ENCODE measurements at regions not wholly inside any gene's neighbourhood (a gene's known extent, or its start where the extent isn't known, plus 50 kb on each side); places are given as distances from the start of the nearest gene placed in this dataset.

DNA sequence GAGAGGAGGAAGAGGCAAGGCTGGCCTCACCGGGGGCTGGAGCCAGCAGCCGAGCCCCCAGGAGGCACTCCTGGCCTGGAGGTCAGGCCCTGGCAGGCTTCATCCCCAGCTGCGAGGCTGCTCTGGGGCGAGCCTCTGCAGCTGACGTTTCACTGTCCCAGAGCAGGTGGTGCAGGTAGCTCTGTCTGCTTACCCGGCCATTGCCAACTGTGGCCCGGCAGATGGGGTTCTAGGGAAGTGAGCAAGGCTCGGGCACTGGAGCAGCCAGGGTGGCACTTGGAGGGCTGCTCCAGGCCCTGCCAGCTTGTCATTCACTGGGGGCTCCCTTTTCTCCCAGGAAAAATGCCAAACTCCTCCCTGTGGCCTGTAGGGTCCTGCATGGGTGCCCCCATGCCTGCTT lies 118.7 kb upstream of the ANO1 start:
- no peak for DNase-seq (ENCODE audit: insufficient read length, low spot score)
- TF ChIP-seq, protein P1, sequence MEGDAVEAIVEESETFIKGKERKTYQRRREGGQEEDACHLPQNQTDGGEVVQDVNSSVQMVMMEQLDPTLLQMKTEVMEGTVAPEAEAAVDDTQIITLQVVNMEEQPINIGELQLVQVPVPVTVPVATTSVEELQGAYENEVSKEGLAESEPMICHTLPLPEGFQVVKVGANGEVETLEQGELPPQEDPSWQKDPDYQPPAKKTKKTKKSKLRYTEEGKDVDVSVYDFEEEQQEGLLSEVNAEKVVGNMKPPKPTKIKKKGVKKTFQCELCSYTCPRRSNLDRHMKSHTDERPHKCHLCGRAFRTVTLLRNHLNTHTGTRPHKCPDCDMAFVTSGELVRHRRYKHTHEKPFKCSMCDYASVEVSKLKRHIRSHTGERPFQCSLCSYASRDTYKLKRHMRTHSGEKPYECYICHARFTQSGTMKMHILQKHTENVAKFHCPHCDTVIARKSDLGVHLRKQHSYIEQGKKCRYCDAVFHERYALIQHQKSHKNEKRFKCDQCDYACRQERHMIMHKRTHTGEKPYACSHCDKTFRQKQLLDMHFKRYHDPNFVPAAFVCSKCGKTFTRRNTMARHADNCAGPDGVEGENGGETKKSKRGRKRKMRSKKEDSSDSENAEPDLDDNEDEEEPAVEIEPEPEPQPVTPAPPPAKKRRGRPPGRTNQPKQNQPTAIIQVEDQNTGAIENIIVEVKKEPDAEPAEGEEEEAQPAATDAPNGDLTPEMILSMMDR (IDR thresholded peaks at IDR 0.05; ENCODE audit: insufficient read depth, missing control alignments), result no peak
- no peak for FAIRE-seq

GRCh38 chr11:69961738-69962137 lies 116.4 kb upstream of the ANO1 start:
- DNase-seq (ENCODE audit: insufficient read length, low spot score) (no peak), FAIRE-seq (no peak)
- TF ChIP-seq, protein P1 (IDR thresholded peaks at IDR 0.05; ENCODE audit: insufficient read depth, missing control alignments), result no peak

DNA sequence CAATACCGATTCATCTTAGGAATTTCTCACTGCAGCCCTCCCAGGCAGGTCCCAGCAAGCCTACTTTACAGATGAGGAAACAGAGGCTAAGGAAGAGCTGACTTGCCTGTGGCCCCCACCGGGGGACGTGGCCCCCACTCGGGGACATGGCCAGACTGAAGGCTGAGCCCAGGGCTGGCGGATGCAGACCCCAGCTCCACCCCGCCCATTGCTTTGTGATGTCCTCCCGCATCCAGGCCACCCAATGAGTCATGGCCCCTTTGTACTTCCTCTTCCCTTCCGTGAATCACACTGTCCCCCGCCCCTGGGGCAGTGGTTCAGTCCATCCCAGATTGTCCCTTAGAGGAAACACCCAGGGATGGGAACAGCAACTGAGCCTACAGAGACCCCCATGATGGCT lies 116.0 kb upstream of the ANO1 start:
- TF ChIP-seq, protein P1 (IDR thresholded peaks at IDR 0.05; ENCODE audit: insufficient read depth, missing control alignments), result no peak
- DNase-seq (ENCODE audit: insufficient read length, low spot score) (no peak), FAIRE-seq (no peak)

GRCh38 chr11:69963533-69964246 lies 114.4 kb upstream of the ANO1 start:
- no peak for FAIRE-seq
- TF ChIP-seq, protein P1 (IDR thresholded peaks at IDR 0.05; ENCODE audit: insufficient read depth, missing control alignments), result no peak
- DNase-seq (ENCODE audit: insufficient read length, low spot score), result no peak

DNA sequence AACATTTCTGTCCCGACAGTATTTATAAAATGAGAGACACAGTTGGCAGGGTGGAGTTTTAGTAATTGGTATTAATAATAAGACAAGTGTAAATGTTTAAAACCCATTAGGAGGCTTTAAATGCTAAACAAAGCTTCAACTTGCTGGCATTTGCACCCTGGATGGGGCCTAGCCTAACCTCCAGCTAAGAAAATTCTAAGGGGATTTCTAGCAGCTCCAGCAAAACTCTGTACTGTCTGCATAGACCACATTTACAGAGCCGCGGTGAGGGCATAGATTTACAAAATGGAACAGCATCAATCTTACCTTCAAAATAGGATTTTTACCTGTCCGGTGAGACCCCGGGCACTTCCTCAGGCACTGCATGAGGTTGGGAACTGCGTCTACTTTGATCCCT lies 113.9 kb upstream of the ANO1 start:
- DNase-seq (ENCODE audit: insufficient read length, low spot score) (no peak), FAIRE-seq (no peak)
- TF ChIP-seq, protein P1 (IDR thresholded peaks at IDR 0.05; ENCODE audit: insufficient read depth, missing control alignments), result no peak

DNA sequence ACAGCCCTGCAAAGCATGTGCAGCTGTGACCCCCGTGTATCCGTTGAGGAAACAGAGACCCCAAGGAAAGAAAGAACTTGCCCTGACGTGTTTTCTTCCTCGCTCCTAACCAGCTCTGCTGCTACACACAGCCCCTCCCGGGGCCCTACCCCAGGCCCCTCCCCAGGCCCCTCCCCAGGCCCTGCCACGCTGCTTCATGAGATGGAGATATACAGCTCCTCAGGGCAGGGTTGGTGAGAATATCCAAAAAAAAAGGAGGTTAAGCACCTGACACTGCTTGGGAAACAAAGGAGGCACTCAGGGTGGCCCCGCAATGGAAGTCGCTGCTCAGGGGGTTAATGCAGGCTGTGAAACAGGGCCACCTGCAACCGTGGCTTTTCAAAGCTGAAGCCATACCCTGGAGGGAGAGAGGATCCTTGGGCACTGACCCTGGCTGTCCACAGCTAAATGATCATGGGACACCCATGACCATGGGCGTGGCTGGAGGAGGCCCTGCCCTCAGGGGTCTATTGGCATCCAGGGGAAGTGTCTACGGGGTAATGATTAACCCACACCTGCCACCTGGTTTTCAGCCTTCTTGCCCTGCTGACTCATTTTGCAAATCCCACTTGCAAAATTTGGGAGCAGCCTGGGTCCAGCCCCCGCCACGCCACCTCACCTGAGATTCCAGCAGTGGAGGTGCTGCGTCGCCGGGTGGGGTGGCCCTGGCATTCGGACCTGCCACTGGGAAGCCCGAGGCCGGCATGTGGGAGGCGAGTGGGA lies 112.1 kb upstream of the ANO1 start:
- DNase-seq (ENCODE audit: insufficient read length, low spot score) (no peak), FAIRE-seq (no peak)
- TF ChIP-seq, protein P1 (IDR thresholded peaks at IDR 0.05; ENCODE audit: insufficient read depth, missing control alignments), result no peak

DNA sequence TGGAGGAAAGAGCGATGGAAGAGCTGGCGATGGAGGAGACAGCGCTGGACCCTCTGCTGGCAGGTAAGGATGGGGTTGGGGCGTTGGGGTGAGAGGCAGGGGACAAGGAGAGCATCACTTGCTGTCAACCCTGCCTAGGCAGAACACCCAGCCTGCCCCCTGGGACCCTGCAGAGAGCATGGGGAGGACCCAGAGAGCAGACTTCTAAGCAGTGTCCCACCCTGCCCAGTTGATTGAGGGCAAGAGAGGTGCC lies 111.6 kb upstream of the ANO1 start:
- TF ChIP-seq, protein P1 (IDR thresholded peaks at IDR 0.05; ENCODE audit: insufficient read depth, missing control alignments), result no peak
- no peak for DNase-seq (ENCODE audit: insufficient read length, low spot score)
- FAIRE-seq, result no peak

Measured in D721Med (cell line).